ENCODE measurements at regions not wholly inside any gene's neighbourhood (a gene's known extent, or its start where the extent isn't known, plus 50 kb on each side); places are given as distances from the start of the nearest gene placed in this dataset.

GRCh38 chr2:122098306-122098705 is 342.9 kb downstream of the TSN start:
- DNase-seq (no peak), FAIRE-seq (no peak), ATAC-seq (no peak)
- no peaks in the 10 kb centered on the region for H3K27me3 ChIP-seq
- no peak overlapping the region for H3K27ac ChIP-seq
- H3K4me1 ChIP-seq = no peaks in the 10 kb centered on the region
- 43 to 77% methylated on average over 1 of the region's 1 CpG for WGBS, 2 donors
- intact Hi-C loops (cut with DNase I) = no loop called here
- TF ChIP-seq CTCF (IDR thresholded peaks at IDR 0.05) = no peak
- H3K36me3 ChIP-seq = no peaks in the 10 kb centered on the region
- no peaks in the 10 kb centered on the region for H3K9me3 ChIP-seq
- H3K4me3 ChIP-seq = no peak overlapping the region

- no peak overlapping the region for H3K4me3 ChIP-seq
- H3K27me3 ChIP-seq = no peaks in the 10 kb centered on the region
- 60 to 64% methylated on average over 2 of the region's 2 CpGs for WGBS, 2 donors
- no peak for FAIRE-seq
- no peaks in the 10 kb centered on the region for H3K9me3 ChIP-seq
- H3K36me3 ChIP-seq = no peaks in the 10 kb centered on the region
- DNase-seq = no peak
- TF ChIP-seq CTCF (IDR thresholded peaks at IDR 0.05) = no peak
- ATAC-seq = no peak
- H3K27ac ChIP-seq = no peak overlapping the region
- H3K4me1 ChIP-seq = no peaks in the 10 kb centered on the region
- intact Hi-C loops (cut with DNase I) = no loop called here
These were observed 344.9 kb downstream of the TSN start for GRCh38 chr2:122100346-122100745.

- intact Hi-C loops (cut with DNase I) = no loop called here
- Histone ChIP-seq H3K9me3 (no peaks in the 10 kb centered on the region), H3K27me3 (no peaks in the 10 kb centered on the region)
These were observed 345.3 kb downstream of the TSN start for GRCh38 chr2:122100756-122101155.

GRCh38 chr2:122101319-122101718 is 345.9 kb downstream of the TSN start:
- intact Hi-C loops (cut with DNase I) = no loop called here
- ATAC-seq (no peak), DNase-seq (no peak), FAIRE-seq (no peak)
- Histone ChIP-seq H3K4me1 (no peaks in the 10 kb centered on the region), H3K36me3 (no peaks in the 10 kb centered on the region), H3K4me3 (no peak overlapping the region), H3K27ac (no peak overlapping the region), H3K9me3 (no peaks in the 10 kb centered on the region), H3K27me3 (no peaks in the 10 kb centered on the region)
- WGBS, 2 donors = 72 to 81% methylated on average over 5 of the region's 5 CpGs
- no peak for TF ChIP-seq CTCF (IDR thresholded peaks at IDR 0.05)

More at GRCh38 chr2:122100756-122101155, 345.3 kb downstream of the TSN start:
- ATAC-seq = no peak
- DNase-seq = no peak
- Histone ChIP-seq H3K27ac (no peak overlapping the region), H3K4me1 (no peaks in the 10 kb centered on the region), H3K4me3 (no peak overlapping the region), H3K36me3 (no peaks in the 10 kb centered on the region)
- FAIRE-seq = no peak
- no peak for TF ChIP-seq CTCF (IDR thresholded peaks at IDR 0.05)

- no peak for TF ChIP-seq CTCF (IDR thresholded peaks at IDR 0.05)
These were observed 349.9 kb downstream of the TSN start for GRCh38 chr2:122105171-122105876.

More at GRCh38 chr2:122105171-122105876, 349.9 kb downstream of the TSN start:
- DNase-seq = no peak
- no peak for ATAC-seq
- no peak overlapping the region for H3K27ac ChIP-seq
- H3K27me3 ChIP-seq = no peaks in the 10 kb centered on the region
- no peak overlapping the region for H3K4me3 ChIP-seq
- WGBS, 2 donors = 80 to 82% methylated on average over 2 of the region's 2 CpGs
- no peaks in the 10 kb centered on the region for H3K4me1 ChIP-seq
- FAIRE-seq = no peak
- H3K36me3 ChIP-seq = no peaks in the 10 kb centered on the region
- H3K9me3 ChIP-seq = no peaks in the 10 kb centered on the region
- intact Hi-C loops (cut with DNase I) = no loop called here
